Vagina (tissue), 2 donors: ENCODE measurements at regions not wholly inside any gene's neighbourhood (a gene's known extent, or its start where the extent isn't known, plus 50 kb on each side); places are given as distances from the start of the nearest gene placed in this dataset.

Source experiments
- POLR2A ChIP-seq, 2 donors: fragments of 450-650 bp; IDR thresholded peaks; one replicate each; pipeline ENCODE4 v1.6.1; 2017; ENCODE audit warnings: antibody characterized with exemption in 2 of 2, mild to moderate bottlenecking in 2 of 2, moderate library complexity in 2 of 2
- POLR2AphosphoS5 ChIP-seq, 2 donors: sonication (generic); formaldehyde crosslinking; IDR thresholded peaks; one replicate each; pipeline ENCODE4 v1.9.0; 2017; ENCODE audit warnings: antibody characterized with exemption in 2 of 2, mild to moderate bottlenecking in 2 of 2, low read depth in 1 of 2; ENCODE audit not compliant: insufficient read depth in 1 of 2
- TF ChIP-seq, protein P1 (sequence below), 3 experiments: fragments of 450-650 bp in 2 of 3; fragments of 200-600 bp in 1 of 3; sonication (generic) in 1 of 3; IDR thresholded peaks; one replicate each; pipeline ENCODE4 v1.5.1; 2017 to 2019; ENCODE audit warnings: antibody characterized with exemption in 3 of 3, mild to moderate bottlenecking in 2 of 3, moderate library complexity in 2 of 3

DNA sequence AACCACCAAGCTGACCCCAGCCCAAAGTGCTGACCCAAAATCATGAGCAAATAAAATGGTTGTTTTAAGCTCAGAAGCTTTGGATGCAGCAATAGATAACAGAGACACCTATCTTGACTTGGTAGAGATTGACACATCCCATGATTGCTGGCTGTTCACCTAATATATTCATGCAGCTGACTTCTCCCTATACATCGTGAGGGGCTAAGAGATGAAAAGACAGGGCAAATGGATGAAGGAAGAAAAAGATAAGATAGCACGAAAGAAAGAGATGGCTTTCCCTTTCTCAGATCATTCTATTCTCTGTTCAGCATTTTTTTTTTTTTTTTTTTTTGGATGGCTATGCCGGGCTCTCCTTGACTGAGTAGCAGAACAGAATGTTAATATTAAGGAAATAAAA, 141.5 kb upstream of the ADAMTS9 start:
- TF ChIP-seq POLR2A (IDR thresholded peaks at IDR 0.05) (no peak), POLR2AphosphoS5 (IDR thresholded peaks at IDR 0.05; ENCODE audit: insufficient read depth in 1 of 2, low read depth in 1 of 2) (no peak)
- TF ChIP-seq, protein P1, sequence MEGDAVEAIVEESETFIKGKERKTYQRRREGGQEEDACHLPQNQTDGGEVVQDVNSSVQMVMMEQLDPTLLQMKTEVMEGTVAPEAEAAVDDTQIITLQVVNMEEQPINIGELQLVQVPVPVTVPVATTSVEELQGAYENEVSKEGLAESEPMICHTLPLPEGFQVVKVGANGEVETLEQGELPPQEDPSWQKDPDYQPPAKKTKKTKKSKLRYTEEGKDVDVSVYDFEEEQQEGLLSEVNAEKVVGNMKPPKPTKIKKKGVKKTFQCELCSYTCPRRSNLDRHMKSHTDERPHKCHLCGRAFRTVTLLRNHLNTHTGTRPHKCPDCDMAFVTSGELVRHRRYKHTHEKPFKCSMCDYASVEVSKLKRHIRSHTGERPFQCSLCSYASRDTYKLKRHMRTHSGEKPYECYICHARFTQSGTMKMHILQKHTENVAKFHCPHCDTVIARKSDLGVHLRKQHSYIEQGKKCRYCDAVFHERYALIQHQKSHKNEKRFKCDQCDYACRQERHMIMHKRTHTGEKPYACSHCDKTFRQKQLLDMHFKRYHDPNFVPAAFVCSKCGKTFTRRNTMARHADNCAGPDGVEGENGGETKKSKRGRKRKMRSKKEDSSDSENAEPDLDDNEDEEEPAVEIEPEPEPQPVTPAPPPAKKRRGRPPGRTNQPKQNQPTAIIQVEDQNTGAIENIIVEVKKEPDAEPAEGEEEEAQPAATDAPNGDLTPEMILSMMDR (IDR thresholded peaks at IDR 0.05) = no peak
